Calu3 (cell line): ENCODE measurements at regions not wholly inside any gene's neighbourhood (a gene's known extent, or its start where the extent isn't known, plus 50 kb on each side); places are given as distances from the start of the nearest gene placed in this dataset.

ENCODE experiments used
- BruUV-seq: library from RNA; stranded (reverse); fragments of 400-500 nt; replicated peaks from 2 replicates; lab custom pipeline; 2021; lab: Mats Ljungman, UMichigan
- CTCF ChIA-PET: fragments of 300-600 bp; sonication (Branson Sonifier 250); formaldehyde crosslinking; loops from one replicate; lab custom pipeline; 2022; ENCODE audit warnings: antibody characterized with exemption; lab: Charles Lee
- DNase-seq: peaks from one replicate; pipeline ENCODE4 v3.0.0; 2022
- H3K27ac Mint-ChIP-seq: one replicate; pipeline ENCODE4 v1.8.0; 2022; ENCODE audit warnings: mixed read lengths; ENCODE audit not compliant: unreplicated experiment
- H3K27me3 Mint-ChIP-seq: one replicate; pipeline ENCODE4 v1.8.0; 2022; ENCODE audit warnings: mixed read lengths; ENCODE audit not compliant: unreplicated experiment
- H3K36me3 Mint-ChIP-seq: one replicate; pipeline ENCODE4 v1.8.0; 2022; ENCODE audit warnings: mild to moderate bottlenecking, moderate library complexity, mixed read lengths; ENCODE audit not compliant: insufficient read depth, unreplicated experiment
- H3K4me1 Mint-ChIP-seq: one replicate; pipeline ENCODE4 v1.8.0; 2022; ENCODE audit warnings: mild to moderate bottlenecking, low read depth, mixed read lengths; ENCODE audit not compliant: unreplicated experiment
- H3K4me3 Mint-ChIP-seq: one replicate; pipeline ENCODE4 v1.8.0; 2022; ENCODE audit warnings: mild to moderate bottlenecking, low read depth, moderate library complexity, mixed read lengths; ENCODE audit not compliant: unreplicated experiment
- H3K9me3 Mint-ChIP-seq: one replicate; pipeline ENCODE4 v1.8.0; 2022; ENCODE audit warnings: low read depth, mixed read lengths; ENCODE audit not compliant: unreplicated experiment
- CTCF ChIP-seq: fragments of 200-600 bp; IDR thresholded peaks from one replicate; pipeline ENCODE4 v1.8.0; 2022; ENCODE audit warnings: antibody characterized with exemption; ENCODE audit not compliant: unreplicated experiment
- intact Hi-C: fragments of 100-400 bp; cut with micrococcal nuclease; formaldehyde crosslinking; loops from one replicate; pipeline ENCODE4 v1.10.0; 2022; ENCODE audit not compliant: unreplicated experiment

- H3K36me3 Mint-ChIP-seq: no peaks in the 10 kb centered on the region
- TF ChIP-seq CTCF: no peak
- DNase-seq: no peak
- CTCF ChIA-PET: no interaction called here
- no TSS peak for BruUV-seq
- no peak overlapping the region for H3K27ac Mint-ChIP-seq
- H3K4me3 Mint-ChIP-seq: no peak overlapping the region
- no peaks in the 10 kb centered on the region for H3K4me1 Mint-ChIP-seq
- peaks cover 25% of the 10 kb centered on the region for H3K27me3 Mint-ChIP-seq
- no peaks in the 10 kb centered on the region for H3K9me3 Mint-ChIP-seq
- intact Hi-C loops: no loop called here
Measured at GRCh38 chr9:71233646-71234045, 112.2 kb upstream of the TRPM3 start.

GRCh38 chr9:71223953-71224538, 102.6 kb upstream of the TRPM3 start:
- Mint-ChIP-seq H3K27me3 (no peaks in the 10 kb centered on the region), H3K36me3 (no peaks in the 10 kb centered on the region), H3K27ac (no peak overlapping the region)

GRCh38 chr9:71218774-71219173, 97.4 kb upstream of the TRPM3 start:
- Mint-ChIP-seq H3K4me3 (no peak overlapping the region), H3K27me3 (no peaks in the 10 kb centered on the region), H3K36me3 (no peaks in the 10 kb centered on the region), H3K27ac (no peak overlapping the region), H3K4me1 (no peaks in the 10 kb centered on the region), H3K9me3 (no peaks in the 10 kb centered on the region)
- DNase-seq: no peak
- BruUV-seq: no TSS peak
- intact Hi-C loops: loop anchor here (10.0 kb wide), 1 partner anchor 56 kb away; no protein-coding TSS in a partner anchor
- CTCF ChIA-PET: no interaction called here
- no peak for TF ChIP-seq CTCF

More at GRCh38 chr9:71223953-71224538, 102.6 kb upstream of the TRPM3 start:
- H3K9me3 Mint-ChIP-seq: no peaks in the 10 kb centered on the region
- DNase-seq: no peak
- CTCF ChIA-PET: no interaction called here
- H3K4me3 Mint-ChIP-seq: no peak overlapping the region
- BruUV-seq: no TSS peak
- H3K4me1 Mint-ChIP-seq: no peaks in the 10 kb centered on the region
- intact Hi-C loops: no loop called here
- no peak for TF ChIP-seq CTCF

- H3K27ac Mint-ChIP-seq: no peak overlapping the region
- CTCF ChIA-PET: no interaction called here
- no peak overlapping the region for H3K4me3 Mint-ChIP-seq
- H3K27me3 Mint-ChIP-seq: no peaks in the 10 kb centered on the region
- no TSS peak for BruUV-seq
- H3K36me3 Mint-ChIP-seq: no peaks in the 10 kb centered on the region
- H3K9me3 Mint-ChIP-seq: no peaks in the 10 kb centered on the region
- intact Hi-C loops: loop anchor here (10.0 kb wide), 1 partner anchor 61 kb away; no protein-coding TSS in a partner anchor
- no peak for DNase-seq
- TF ChIP-seq CTCF: no peak
- H3K4me1 Mint-ChIP-seq: no peaks in the 10 kb centered on the region
Measured at GRCh38 chr9:71213633-71214032, 92.2 kb upstream of the TRPM3 start.
